Adrenal gland (tissue), 9 donors: ENCODE measurements at regions not wholly inside any gene's neighbourhood (a gene's known extent, or its start where the extent isn't known, plus 50 kb on each side); places are given as distances from the start of the nearest gene placed in this dataset.

Source experiments
- DNase-seq, 7 donors: peaks; one replicate each; pipeline ENCODE4 v3.0.0-alpha.2; 2019 to 2020
- H3K27ac ChIP-seq, 5 donors: fragments of 200-600 bp; sonication (generic) in 4 of 5; 1 replicate in 3 of 5; 2 replicates in 2 of 5; pipeline versions ENCODE4 v1.5.1 to v1.8.0; 2016 to 2020; ENCODE audit warnings: mild to moderate bottlenecking in 1 of 5
- H3K27me3 ChIP-seq: fragments of 200-600 bp; 2 replicates; pipeline ENCODE4 v1.8.0; 2021
- H3K36me3 ChIP-seq, 2 donors: fragments of 200-600 bp; replicated peaks in 1 of 2; 1 replicate in 1 of 2; 2 replicates in 1 of 2; pipeline versions ENCODE4 v1.5.1 to v1.8.0; 2018 to 2022
- H3K4me1 ChIP-seq, 2 donors: fragments of 200-600 bp; replicated peaks in 1 of 2; 1 replicate in 1 of 2; 2 replicates in 1 of 2; pipeline versions ENCODE4 v1.5.1 to v1.8.0; 2018 to 2021
- H3K4me3 ChIP-seq, 4 donors: fragments of 200-600 bp; sonication (generic) in 3 of 4; one replicate each; pipeline ENCODE4 v1.5.1; 2016 to 2018
- H3K9me3 ChIP-seq, 3 donors: fragments of 200-600 bp; sonication (generic) in 1 of 3; replicated peaks in 1 of 3; 1 replicate in 2 of 3; 2 replicates in 1 of 3; pipeline versions ENCODE4 v1.5.1 to v1.8.0; 2016 to 2021
- POLR2A ChIP-seq, 2 donors: fragments of 450-650 bp; IDR thresholded peaks; one replicate each; pipeline ENCODE4 v1.6.1; 2017; ENCODE audit warnings: antibody characterized with exemption in 2 of 2, mild to moderate bottlenecking in 2 of 2, moderate library complexity in 1 of 2
- WGBS, 4 donors: extraction: QIAGEN DNeasy Blood & Tissue Kit in 2 of 4; methylation state at CpG; one replicate each; pipeline versions ENCODE4 v1.1.5 to v1.1.7; 2013 to 2017; 5-methylcytosine and 5-hydroxymethylcytosine counted together
- intact Hi-C, 2 donors: fragments of 100-400 bp; cut with DNase I; formaldehyde crosslinking; loops; one replicate each; pipeline versions ENCODE4 v1.14.1 to v1.15.0; 2022 to 2023
- TF ChIP-seq, protein P1 (sequence below), 6 experiments: fragments of 450-650 bp in 4 of 6; fragments of 200-600 bp in 2 of 6; sonication (generic) in 1 of 6; IDR thresholded peaks; 1 replicate in 5 of 6; 2 replicates in 1 of 6; pipeline versions ENCODE4 v1.5.1 to v1.8.0; 2016 to 2021; ENCODE audit warnings: antibody characterized with exemption in 6 of 6, mild to moderate bottlenecking in 2 of 6, moderate library complexity in 1 of 6
- donor health status: healthy with polysubstance abuse.
- donor health status: Bipolar disorder and iron deficiency.
- donor health status: DM: yes; HTN: yes; CAD: no.
- donor health status: DM: no; HTN: no; CAD: no.
- donor health status: DM: no; HTN: no; CAD: no.

DNA sequence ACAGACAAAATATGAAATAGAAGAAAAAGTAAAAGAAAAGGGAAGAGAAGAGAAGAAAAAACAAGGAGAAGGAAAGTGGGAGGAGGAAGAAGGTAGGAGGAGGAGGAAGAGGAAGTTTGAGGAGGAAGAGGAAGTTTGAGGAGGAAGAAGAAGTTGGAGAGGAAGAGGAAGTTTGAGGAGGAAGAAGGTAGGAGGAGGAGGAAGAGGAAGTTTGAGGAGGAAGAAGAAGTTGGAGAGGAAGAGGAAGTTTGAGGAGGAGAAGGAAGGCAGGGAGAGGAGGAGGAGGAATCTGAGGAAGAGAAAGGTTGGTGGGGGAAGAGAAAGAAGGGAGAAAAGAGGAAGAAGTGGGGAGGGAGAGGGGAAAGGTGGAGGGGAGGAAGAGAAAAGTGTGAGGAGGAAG is 169.2 kb upstream of the RORA start:
- no peaks in the 10 kb centered on the region for H3K36me3 ChIP-seq
- H3K4me3 ChIP-seq = no peak overlapping the region
- no peak for DNase-seq
- no peak for TF ChIP-seq POLR2A (IDR thresholded peaks at IDR 0.05)
- TF ChIP-seq, protein P1, sequence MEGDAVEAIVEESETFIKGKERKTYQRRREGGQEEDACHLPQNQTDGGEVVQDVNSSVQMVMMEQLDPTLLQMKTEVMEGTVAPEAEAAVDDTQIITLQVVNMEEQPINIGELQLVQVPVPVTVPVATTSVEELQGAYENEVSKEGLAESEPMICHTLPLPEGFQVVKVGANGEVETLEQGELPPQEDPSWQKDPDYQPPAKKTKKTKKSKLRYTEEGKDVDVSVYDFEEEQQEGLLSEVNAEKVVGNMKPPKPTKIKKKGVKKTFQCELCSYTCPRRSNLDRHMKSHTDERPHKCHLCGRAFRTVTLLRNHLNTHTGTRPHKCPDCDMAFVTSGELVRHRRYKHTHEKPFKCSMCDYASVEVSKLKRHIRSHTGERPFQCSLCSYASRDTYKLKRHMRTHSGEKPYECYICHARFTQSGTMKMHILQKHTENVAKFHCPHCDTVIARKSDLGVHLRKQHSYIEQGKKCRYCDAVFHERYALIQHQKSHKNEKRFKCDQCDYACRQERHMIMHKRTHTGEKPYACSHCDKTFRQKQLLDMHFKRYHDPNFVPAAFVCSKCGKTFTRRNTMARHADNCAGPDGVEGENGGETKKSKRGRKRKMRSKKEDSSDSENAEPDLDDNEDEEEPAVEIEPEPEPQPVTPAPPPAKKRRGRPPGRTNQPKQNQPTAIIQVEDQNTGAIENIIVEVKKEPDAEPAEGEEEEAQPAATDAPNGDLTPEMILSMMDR (IDR thresholded peaks at IDR 0.05) = no peak
- H3K4me1 ChIP-seq = no peaks in the 10 kb centered on the region
- H3K27ac ChIP-seq = no peak overlapping the region
- H3K9me3 ChIP-seq = no peaks in the 10 kb centered on the region
- H3K27me3 ChIP-seq = no peaks in the 10 kb centered on the region
- intact Hi-C loops = no loop called here

DNA sequence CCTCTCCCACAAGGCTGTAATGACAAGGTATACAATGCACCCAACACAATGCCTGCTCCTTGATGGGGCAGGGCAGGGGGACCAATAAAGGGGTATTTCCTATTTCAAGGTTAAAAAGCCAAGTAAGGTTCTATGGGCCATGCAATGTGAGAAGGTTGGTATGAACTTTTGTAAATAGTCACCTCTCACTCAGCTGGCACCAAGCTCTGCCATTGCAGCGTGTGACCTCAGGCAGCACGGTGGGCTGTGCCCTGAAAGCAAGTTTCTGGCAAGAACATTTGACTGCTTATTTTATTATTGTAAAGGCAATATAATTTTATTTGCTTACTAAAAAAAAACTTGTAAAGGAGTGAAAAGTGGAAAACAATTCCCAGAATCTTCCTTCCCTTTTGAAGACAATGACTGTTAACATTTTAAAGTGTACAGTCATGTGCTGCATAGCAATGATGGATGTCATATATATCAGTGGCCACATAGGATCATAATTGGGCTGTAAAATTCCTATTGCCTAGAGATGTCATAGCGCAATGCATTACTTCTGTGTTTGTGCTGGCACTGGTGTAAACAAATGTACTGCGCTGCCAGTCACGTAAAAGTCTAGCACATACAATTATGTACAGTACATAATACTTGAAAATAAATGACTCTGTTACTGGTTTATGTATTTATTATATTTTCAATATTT is 167.3 kb upstream of the RORA start:
- Histone ChIP-seq H3K36me3 (no peaks in the 10 kb centered on the region), H3K27me3 (no peaks in the 10 kb centered on the region), H3K4me3 (no peak overlapping the region), H3K9me3 (no peaks in the 10 kb centered on the region), H3K27ac (no peak overlapping the region), H3K4me1 (no peaks in the 10 kb centered on the region)
- intact Hi-C loops = no loop called here
- TF ChIP-seq POLR2A (IDR thresholded peaks at IDR 0.05) = no peak
- TF ChIP-seq, protein P1 (IDR thresholded peaks at IDR 0.05) = no peak
- DNase-seq = no peak
- 89 to 95% (median 93%) methylated on average over 5 of the region's 5 CpGs for WGBS, 4 donors

DNA sequence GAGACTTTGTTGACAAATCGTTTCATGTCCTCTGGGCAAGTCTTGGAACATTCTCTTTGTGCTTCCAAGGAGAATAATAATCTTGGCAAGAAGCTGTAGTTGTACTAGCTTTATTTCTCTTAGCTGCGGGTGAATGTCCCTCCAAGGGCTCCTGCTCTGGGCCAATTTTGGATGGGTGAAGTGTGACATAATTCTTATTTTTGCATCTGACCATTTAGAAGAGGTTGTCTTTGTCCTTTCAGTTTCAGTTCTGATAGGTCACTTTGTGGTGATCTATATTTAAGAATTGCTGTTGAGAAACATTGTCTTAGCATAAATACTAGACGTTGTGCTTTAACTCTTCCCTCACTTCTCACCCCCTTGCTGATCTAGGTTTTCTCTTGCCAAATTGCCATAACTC is 164.8 kb upstream of the RORA start:
- Histone ChIP-seq H3K9me3 (no peaks in the 10 kb centered on the region), H3K27me3 (no peaks in the 10 kb centered on the region), H3K4me1 (no peaks in the 10 kb centered on the region), H3K4me3 (no peak overlapping the region), H3K27ac (no peak overlapping the region), H3K36me3 (no peaks in the 10 kb centered on the region)
- no peak for TF ChIP-seq POLR2A (IDR thresholded peaks at IDR 0.05)
- TF ChIP-seq, protein P1 (IDR thresholded peaks at IDR 0.05) = no peak
- WGBS, 4 donors = 30 to 49% (median 47%) methylated on average over 3 of the region's 3 CpGs
- intact Hi-C loops = no loop called here
- no peak for DNase-seq

DNA sequence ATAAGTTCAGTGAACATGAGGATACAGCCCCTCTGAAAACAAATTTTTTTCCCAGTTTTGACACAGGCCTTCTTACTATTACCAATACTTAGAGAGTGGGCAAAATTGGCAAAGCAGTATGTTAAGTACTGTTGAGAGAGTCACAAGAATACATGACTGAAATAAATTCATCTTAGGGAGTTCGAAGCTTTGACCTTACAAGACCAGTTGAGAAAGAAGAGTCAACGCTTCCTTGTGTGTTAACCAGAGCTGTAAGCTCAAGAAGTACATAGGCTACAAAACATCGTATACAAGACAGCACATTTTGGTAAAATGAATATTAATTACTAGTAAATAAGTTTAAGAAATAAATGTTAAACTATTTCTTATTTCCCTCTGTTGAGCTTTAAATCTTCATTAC is 164.4 kb upstream of the RORA start:
- no peak for DNase-seq
- no peak overlapping the region for H3K4me3 ChIP-seq
- intact Hi-C loops = no loop called here
- 73 to 82% (median 77%) methylated on average over 3 of the region's 3 CpGs for WGBS, 4 donors
- no peak for TF ChIP-seq POLR2A (IDR thresholded peaks at IDR 0.05)
- TF ChIP-seq, protein P1 (IDR thresholded peaks at IDR 0.05) = no peak
- no peaks in the 10 kb centered on the region for H3K9me3 ChIP-seq
- no peaks in the 10 kb centered on the region for H3K36me3 ChIP-seq
- no peaks in the 10 kb centered on the region for H3K27me3 ChIP-seq
- H3K4me1 ChIP-seq = no peaks in the 10 kb centered on the region
- H3K27ac ChIP-seq = no peak overlapping the region
